ENCODE measurements at regions not wholly inside any gene's neighbourhood (a gene's known extent, or its start where the extent isn't known, plus 50 kb on each side); places are given as distances from the start of the nearest gene placed in this dataset.

GRCh38 chr1:61523893-61524605 lies 200.9 kb downstream of the TM2D1 start:
- H3K27ac Mint-ChIP-seq, result no peak overlapping the region

GRCh38 chr1:61523229-61523628 lies 201.7 kb downstream of the TM2D1 start:
- Mint-ChIP-seq H3K4me1 (no peaks in the 10 kb centered on the region), H3K36me3 (no peaks in the 10 kb centered on the region), H3K27ac (no peak overlapping the region), H3K9me3 (no peaks in the 10 kb centered on the region), H3K4me3 (no peak overlapping the region), H3K27me3 (no peaks in the 10 kb centered on the region)
- ATAC-seq (replicated peaks) (no peak), DNase-seq (no peak)

More at GRCh38 chr1:61523893-61524605, 200.9 kb downstream of the TM2D1 start:
- Mint-ChIP-seq H3K27me3 (no peaks in the 10 kb centered on the region), H3K9me3 (no peaks in the 10 kb centered on the region), H3K4me1 (no peaks in the 10 kb centered on the region), H3K4me3 (no peak overlapping the region), H3K36me3 (no peaks in the 10 kb centered on the region)
- ATAC-seq (replicated peaks) (no peak), DNase-seq (no peak)

GRCh38 chr1:61520401-61520800 lies 204.5 kb downstream of the TM2D1 start:
- ATAC-seq (replicated peaks) (no peak), DNase-seq (no peak)
- no peaks in the 10 kb centered on the region for H3K9me3 Mint-ChIP-seq
- H3K4me1 Mint-ChIP-seq, result no peaks in the 10 kb centered on the region
- no peak overlapping the region for H3K27ac Mint-ChIP-seq
- no peaks in the 10 kb centered on the region for H3K36me3 Mint-ChIP-seq
- no peak overlapping the region for H3K4me3 Mint-ChIP-seq
- H3K27me3 Mint-ChIP-seq, result no peaks in the 10 kb centered on the region

GRCh38 chr1:61519631-61520030 lies 205.3 kb downstream of the TM2D1 start:
- no peaks in the 10 kb centered on the region for H3K9me3 Mint-ChIP-seq
- DNase-seq (no peak), ATAC-seq (replicated peaks) (no peak)
- no peaks in the 10 kb centered on the region for H3K27me3 Mint-ChIP-seq
- H3K4me1 Mint-ChIP-seq, result no peaks in the 10 kb centered on the region
- H3K4me3 Mint-ChIP-seq, result no peak overlapping the region
- H3K27ac Mint-ChIP-seq, result no peak overlapping the region
- H3K36me3 Mint-ChIP-seq, result no peaks in the 10 kb centered on the region

- Mint-ChIP-seq H3K27ac (no peak overlapping the region), H3K4me1 (no peaks in the 10 kb centered on the region), H3K9me3 (no peaks in the 10 kb centered on the region), H3K4me3 (no peak overlapping the region), H3K36me3 (no peaks in the 10 kb centered on the region), H3K27me3 (no peaks in the 10 kb centered on the region)
- DNase-seq (no peak), ATAC-seq (replicated peaks) (no peak)
These were observed 206.1 kb downstream of the TM2D1 start for GRCh38 chr1:61518670-61519400.

GRCh38 chr1:61517345-61517744 lies 207.6 kb downstream of the TM2D1 start:
- Mint-ChIP-seq H3K27me3 (no peaks in the 10 kb centered on the region), H3K36me3 (no peaks in the 10 kb centered on the region), H3K4me1 (no peaks in the 10 kb centered on the region), H3K27ac (no peak overlapping the region), H3K4me3 (no peak overlapping the region), H3K9me3 (no peaks in the 10 kb centered on the region)
- ATAC-seq (replicated peaks) (no peak), DNase-seq (no peak)

GRCh38 chr1:61515096-61515495 lies 209.8 kb downstream of the TM2D1 start:
- H3K4me1 Mint-ChIP-seq, result no peaks in the 10 kb centered on the region
- ATAC-seq (replicated peaks), result no peak
- no peaks in the 10 kb centered on the region for H3K27me3 Mint-ChIP-seq
- no peaks in the 10 kb centered on the region for H3K9me3 Mint-ChIP-seq
- no peak for DNase-seq
- H3K4me3 Mint-ChIP-seq, result no peak overlapping the region
- no peak overlapping the region for H3K27ac Mint-ChIP-seq
- no peaks in the 10 kb centered on the region for H3K36me3 Mint-ChIP-seq

Measured in stimulated activated naive B cell treated with anti-CD40 and anti-IgM and Interleukin-4, amounts not matched to agents 10 μg/mL and 1 μg/mL and 100 μg/mL, for 72 hours (primary cell).